Right lobe of liver (tissue), 4 donors: ENCODE measurements at regions not wholly inside any gene's neighbourhood (a gene's known extent, or its start where the extent isn't known, plus 50 kb on each side); places are given as distances from the start of the nearest gene placed in this dataset.

Experiments used
- CTCF ChIP-seq, 4 donors: fragments of 200-600 bp in 3 of 4; fragments of 450-650 bp in 1 of 4; IDR thresholded peaks; one replicate each; pipeline versions ENCODE4 v1.5.1 to v1.8.0; 2016 to 2022; ENCODE audit warnings: antibody characterized with exemption in 4 of 4, mild to moderate bottlenecking in 2 of 4
- POLR2A ChIP-seq: fragments of 450-650 bp; IDR thresholded peaks from one replicate; pipeline ENCODE4 v1.6.1; 2017; ENCODE audit warnings: antibody characterized with exemption, mild to moderate bottlenecking
- donor health status: DM: no; HTN: no; CAD: no.
- donor health status: DM: no; HTN: no; CAD: no.
- donor health status: DM: no; HTN: yes; CAD: no.

- no peak for TF ChIP-seq POLR2A
- TF ChIP-seq CTCF (IDR thresholded peaks at IDR 0.05): no peak
Observed at GRCh38 chr1:157370698-157371097, 181.6 kb downstream of the FCRL5 start.
